Germinal center (tissue), 1 donor: ENCODE measurements at regions not wholly inside any gene's neighbourhood (a gene's known extent, or its start where the extent isn't known, plus 50 kb on each side); places are given as distances from the start of the nearest gene placed in this dataset.
"Not testable (repeated sequence)": the region's sequence is repeated elsewhere in the genome, so short reads cannot be mapped to it uniquely, and the experiment has no call there.

Source experiments
- DNase-seq: peaks from one replicate; pipeline ENCODE4 v3.0.0; 2012; ENCODE audit warnings: mixed read lengths, low spot score

GRCh38 chrX:41984628-41985027 lies 61.3 kb upstream of the CASK start:
- no peak for DNase-seq

- no peak for DNase-seq
Measured at GRCh38 chrX:41982953-41983352, 59.6 kb upstream of the CASK start.

- DNase-seq = no peak
Measured at GRCh38 chrX:41981481-41982013, 58.2 kb upstream of the CASK start.

GRCh38 chrX:41974677-41975076 lies 51.3 kb upstream of the CASK start:
- DNase-seq = not testable (repeated sequence)

DNA sequence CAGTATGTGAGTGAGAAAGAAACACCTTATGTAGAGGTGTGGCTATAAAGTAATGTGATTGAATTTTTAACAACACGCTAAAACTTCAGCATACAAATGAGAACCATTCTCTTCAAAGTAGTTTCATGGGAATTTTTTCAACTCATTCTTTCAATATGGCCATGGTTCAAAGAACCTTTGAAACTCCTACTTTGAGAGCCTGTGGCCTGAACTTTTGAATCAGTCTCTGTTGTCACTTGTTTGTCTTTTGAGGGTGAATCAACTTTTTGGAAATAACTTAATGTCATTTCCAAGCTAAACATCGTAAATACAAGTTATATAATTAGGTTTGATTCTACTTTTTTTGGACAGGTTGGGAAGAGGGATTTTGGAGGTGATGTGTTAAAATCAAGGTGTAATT lies 49.9 kb upstream of the CASK start:
- no peak for DNase-seq
